Spleen (tissue), 7 donors: ENCODE measurements at regions not wholly inside any gene's neighbourhood (a gene's known extent, or its start where the extent isn't known, plus 50 kb on each side); places are given as distances from the start of the nearest gene placed in this dataset.

Experiments used
- POLR2A ChIP-seq, 3 donors: fragments of 450-650 bp; IDR thresholded peaks; one replicate each; pipeline ENCODE4 v1.5.1; 2017; ENCODE audit warnings: antibody characterized with exemption in 3 of 3, mild to moderate bottlenecking in 1 of 3
- TF ChIP-seq, protein P1 (sequence below), 11 experiments: fragments of 200-600 bp in 7 of 11; fragments of 450-650 bp in 4 of 11; sonication (generic) in 4 of 11; IDR thresholded peaks in 8 of 11; conservative IDR thresholded peaks in 3 of 11; 1 replicate in 7 of 11; 2 replicates in 4 of 11; pipeline versions ENCODE4 v1.4.0 to v1.8.0; 2016 to 2021; ENCODE audit warnings: antibody characterized with exemption in 11 of 11, inconsistent platforms in 4 of 11, mild to moderate bottlenecking in 1 of 11
- donor health status: DM: no; HTN: no; CAD: no; lungs with moderate emphysema.
- donor health status: DM: no; HTN: no; CAD: no.
- donor health status: DM: no; HTN: no; CAD: no.

DNA sequence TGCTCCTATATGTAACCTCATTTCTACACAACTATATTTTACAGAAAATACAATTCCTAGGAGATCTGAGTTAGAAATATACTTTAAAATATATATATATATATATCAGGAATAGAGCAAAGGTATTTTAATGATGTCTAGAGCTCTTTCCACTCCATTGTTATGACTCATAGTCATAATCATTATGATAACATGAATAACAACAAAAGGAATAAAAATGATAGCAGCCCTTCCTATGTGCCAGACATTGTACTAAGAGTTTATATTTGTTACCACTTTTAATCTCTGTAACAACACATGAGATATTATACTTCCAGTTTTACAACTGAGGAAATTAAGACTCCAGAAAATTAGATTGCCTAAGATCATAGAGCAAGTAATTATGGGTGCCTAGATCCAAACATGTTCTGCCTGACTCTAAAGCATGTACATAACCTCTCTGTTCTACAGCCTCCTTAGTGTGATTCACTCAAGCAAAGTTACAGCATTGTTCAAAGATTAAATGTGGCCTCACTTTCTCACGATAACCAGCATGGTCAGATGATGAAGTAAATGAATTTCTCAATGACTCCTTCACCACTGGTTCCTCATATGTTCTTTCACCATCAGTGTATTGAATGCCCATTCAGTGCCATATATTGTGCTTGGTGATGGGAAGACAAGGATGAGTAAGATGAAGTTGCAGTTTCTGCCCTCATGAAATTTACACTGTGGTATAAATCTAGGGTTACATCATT is 452.1 kb downstream of the EFNA5 start:
- TF ChIP-seq, protein P1, sequence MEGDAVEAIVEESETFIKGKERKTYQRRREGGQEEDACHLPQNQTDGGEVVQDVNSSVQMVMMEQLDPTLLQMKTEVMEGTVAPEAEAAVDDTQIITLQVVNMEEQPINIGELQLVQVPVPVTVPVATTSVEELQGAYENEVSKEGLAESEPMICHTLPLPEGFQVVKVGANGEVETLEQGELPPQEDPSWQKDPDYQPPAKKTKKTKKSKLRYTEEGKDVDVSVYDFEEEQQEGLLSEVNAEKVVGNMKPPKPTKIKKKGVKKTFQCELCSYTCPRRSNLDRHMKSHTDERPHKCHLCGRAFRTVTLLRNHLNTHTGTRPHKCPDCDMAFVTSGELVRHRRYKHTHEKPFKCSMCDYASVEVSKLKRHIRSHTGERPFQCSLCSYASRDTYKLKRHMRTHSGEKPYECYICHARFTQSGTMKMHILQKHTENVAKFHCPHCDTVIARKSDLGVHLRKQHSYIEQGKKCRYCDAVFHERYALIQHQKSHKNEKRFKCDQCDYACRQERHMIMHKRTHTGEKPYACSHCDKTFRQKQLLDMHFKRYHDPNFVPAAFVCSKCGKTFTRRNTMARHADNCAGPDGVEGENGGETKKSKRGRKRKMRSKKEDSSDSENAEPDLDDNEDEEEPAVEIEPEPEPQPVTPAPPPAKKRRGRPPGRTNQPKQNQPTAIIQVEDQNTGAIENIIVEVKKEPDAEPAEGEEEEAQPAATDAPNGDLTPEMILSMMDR (IDR thresholded peaks at IDR 0.05 in 8 of 11, conservative IDR thresholded peaks at IDR 0.05 in 3 of 11): no peak
- no peak for TF ChIP-seq POLR2A (IDR thresholded peaks at IDR 0.05)
